Mesodermal cell (in vitro differentiated cells): ENCODE measurements at regions not wholly inside any gene's neighbourhood (a gene's known extent, or its start where the extent isn't known, plus 50 kb on each side); places are given as distances from the start of the nearest gene placed in this dataset.
A peak's percentile ranks its signal among the peaks of the same experiment; 100 is the strongest.
"Not testable (repeated sequence)": the region's sequence is repeated elsewhere in the genome, so short reads cannot be mapped to it uniquely, and the experiment has no call there.

ENCODE experiments used
- H3K27ac ChIP-seq: 2 replicates; pipeline ENCODE4 v1.7.0; 2013; ENCODE audit warnings: mild to moderate bottlenecking, low read depth, low read length, moderate library complexity; ENCODE audit not compliant: severe bottlenecking
- H3K36me3 ChIP-seq: 2 replicates; pipeline ENCODE4 v1.7.1; 2013; ENCODE audit warnings: mild to moderate bottlenecking, low read length, moderate library complexity; ENCODE audit not compliant: control insufficient read depth, insufficient read depth
- H3K4me1 ChIP-seq: one replicate; pipeline ENCODE4 v1.7.1; 2013; ENCODE audit warnings: mild to moderate bottlenecking, low read length; ENCODE audit not compliant: insufficient read depth, control insufficient read depth, poor library complexity, severe bottlenecking
- H3K4me3 ChIP-seq: 2 replicates; pipeline ENCODE4 v1.7.0; 2013; ENCODE audit warnings: low read length, control low read depth, mild to moderate bottlenecking; ENCODE audit not compliant: insufficient read depth, poor library complexity, severe bottlenecking; ENCODE audit errors: extremely low read depth
- H3K9me3 ChIP-seq: 2 replicates; pipeline ENCODE4 v1.7.1; 2013; ENCODE audit warnings: mild to moderate bottlenecking, low read length, moderate library complexity; ENCODE audit not compliant: control insufficient read depth
- WGBS, 2 experiments: methylation state at CpG; one replicate each; pipeline ENCODE4 v1.1.5; 2013; ENCODE audit warnings: missing lambda C conversion rate in 2 of 2; ENCODE audit not compliant: insufficient coverage in 2 of 2; 5-methylcytosine and 5-hydroxymethylcytosine counted together

DNA sequence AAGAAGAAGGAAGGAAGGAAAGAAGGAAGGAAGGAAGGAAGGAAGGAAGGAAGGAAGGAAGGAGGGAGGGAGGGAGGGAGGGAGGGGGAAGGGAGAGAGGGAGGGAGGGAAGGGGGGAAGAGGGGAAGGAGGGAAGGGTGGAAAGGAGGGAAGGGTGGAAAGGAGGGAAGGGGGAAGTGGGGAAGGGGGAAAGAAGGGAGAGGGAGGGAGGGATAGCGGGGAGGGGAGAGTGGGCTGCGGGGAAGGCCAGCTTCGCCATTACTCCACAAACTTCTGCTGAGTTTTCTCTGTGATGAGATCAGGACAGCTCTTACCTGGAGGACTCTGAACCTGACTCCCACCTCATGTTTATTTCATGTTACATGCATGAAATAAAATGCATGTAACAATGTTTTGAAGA lies 601.5 kb upstream of the FSHR start:
- WGBS, 2 experiments: 89% methylated on average over 3 of the region's 3 CpGs; no CpG with 5 or more reads in 1 of the 2 experiments
- no peak overlapping the region for H3K4me3 ChIP-seq
- H3K4me1 ChIP-seq: peaks cover 8% of the 10 kb centered on the region
- no peaks in the 10 kb centered on the region for H3K9me3 ChIP-seq
- no peaks in the 10 kb centered on the region for H3K36me3 ChIP-seq
- no peak overlapping the region for H3K27ac ChIP-seq

DNA sequence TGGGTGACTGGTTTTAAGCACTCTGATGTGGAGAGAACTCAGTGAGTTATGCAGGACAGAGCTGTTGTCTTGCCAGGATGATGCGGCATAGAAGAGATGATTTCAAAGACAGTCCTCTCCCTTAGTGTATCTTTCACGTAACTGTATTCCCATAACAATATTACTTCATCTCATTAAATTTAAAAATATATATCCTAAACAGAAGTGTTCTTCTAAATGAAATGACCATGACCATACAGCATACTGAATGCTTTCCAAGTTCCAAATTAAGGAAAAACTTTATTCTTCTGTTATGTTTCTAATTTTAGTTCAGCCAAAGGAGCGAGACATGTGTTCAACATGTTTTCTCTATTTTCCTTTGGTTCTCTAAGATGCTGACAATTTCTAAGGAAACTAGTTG lies 600.1 kb upstream of the FSHR start:
- H3K4me1 ChIP-seq: peaks cover 8% of the 10 kb centered on the region
- H3K36me3 ChIP-seq: no peaks in the 10 kb centered on the region
- H3K27ac ChIP-seq: no peak overlapping the region
- 100% methylated on average over 1 of the region's 3 CpGs; no CpG with 5 or more reads in 1 of the 2 experiments for WGBS, 2 experiments
- H3K4me3 ChIP-seq: no peak overlapping the region
- no peaks in the 10 kb centered on the region for H3K9me3 ChIP-seq

GRCh38 chr2:49753344-49753985 lies 599.1 kb upstream of the FSHR start:
- peak overlapping the region; percentile 55 for H3K27ac ChIP-seq
- H3K36me3 ChIP-seq: no peaks in the 10 kb centered on the region
- WGBS, 2 experiments: 51 to 54% methylated on average over 8 of the region's 8 CpGs
- H3K4me1 ChIP-seq: peaks cover 8% of the 10 kb centered on the region
- H3K4me3 ChIP-seq: no peak overlapping the region
- H3K9me3 ChIP-seq: no peaks in the 10 kb centered on the region

DNA sequence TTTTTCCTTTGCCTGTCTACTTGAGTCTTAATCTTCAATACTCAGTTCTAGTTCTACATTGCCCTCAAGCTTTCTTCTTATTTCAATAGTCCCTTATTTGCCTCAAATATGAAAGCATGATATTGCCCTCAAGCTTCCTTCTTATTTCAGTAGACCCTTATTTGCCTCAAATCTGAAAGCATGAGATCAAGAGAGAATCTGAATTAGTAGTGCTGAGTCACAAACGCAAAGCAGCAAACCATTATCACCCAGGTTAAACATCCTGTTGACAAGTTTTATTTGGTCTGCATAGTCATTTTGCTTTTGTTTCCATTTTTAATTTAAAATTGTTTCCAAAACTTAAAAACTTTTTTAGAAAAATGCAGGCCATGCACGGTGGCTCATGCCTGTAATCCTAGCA lies 583.3 kb upstream of the FSHR start:
- Histone ChIP-seq H3K4me1 (no peaks in the 10 kb centered on the region), H3K36me3 (no peaks in the 10 kb centered on the region), H3K27ac (no peak overlapping the region), H3K9me3 (no peaks in the 10 kb centered on the region), H3K4me3 (no peak overlapping the region)
- 83% methylated on average over 1 of the region's 2 CpGs; no CpG with 5 or more reads in 1 of the 2 experiments for whole genome bisulfite sequencing, 2 experiments

- H3K27ac ChIP-seq, H3K4me3 ChIP-seq, H3K9me3 ChIP-seq, H3K4me1 ChIP-seq, H3K36me3 ChIP-seq: not testable (repeated sequence)
- 85 to 100% methylated on average over 3 of the region's 4 CpGs for WGBS, 2 experiments
Measured at GRCh38 chr2:49732924-49733323, 578.6 kb upstream of the FSHR start.

- H3K36me3 ChIP-seq: no peaks in the 10 kb centered on the region
- no peaks in the 10 kb centered on the region for H3K9me3 ChIP-seq
- no peak overlapping the region for H3K4me3 ChIP-seq
- no peaks in the 10 kb centered on the region for H3K4me1 ChIP-seq
- no peak overlapping the region for H3K27ac ChIP-seq
Measured at GRCh38 chr2:49719241-49719640, 564.9 kb upstream of the FSHR start.

DNA sequence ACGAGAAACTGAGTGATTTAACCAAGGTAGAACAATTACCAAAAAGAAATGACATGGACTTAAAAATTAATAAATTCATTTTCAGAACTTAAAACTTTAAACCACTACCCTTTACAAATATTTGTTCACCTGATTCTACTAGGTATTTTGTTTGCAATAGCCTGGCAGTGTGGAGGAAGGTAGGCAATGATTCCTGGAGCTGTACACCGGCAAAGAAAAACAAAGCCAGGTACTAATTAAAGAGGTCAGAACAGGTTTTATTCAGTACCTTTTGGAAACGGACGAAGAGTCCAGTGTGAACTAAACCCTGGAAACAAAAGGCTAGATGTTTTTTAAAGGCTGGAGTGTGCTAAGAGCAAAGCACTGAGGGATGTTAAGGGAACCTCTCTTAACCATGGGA lies 561.3 kb upstream of the FSHR start:
- Histone ChIP-seq H3K9me3 (no peaks in the 10 kb centered on the region), H3K27ac (no peak overlapping the region), H3K36me3 (no peaks in the 10 kb centered on the region), H3K4me1 (no peaks in the 10 kb centered on the region), H3K4me3 (no peak overlapping the region)
- WGBS, 2 experiments: 81 to 96% methylated on average over 3 of the region's 4 CpGs

GRCh38 chr2:49714454-49714853 lies 560.1 kb upstream of the FSHR start:
- Histone ChIP-seq H3K4me1 (no peaks in the 10 kb centered on the region), H3K9me3 (no peaks in the 10 kb centered on the region), H3K4me3 (no peak overlapping the region), H3K27ac (no peak overlapping the region), H3K36me3 (no peaks in the 10 kb centered on the region)
- WGBS, 2 experiments: 50 to 67% methylated on average over 1 of the region's 2 CpGs

GRCh38 chr2:49702740-49703139 lies 548.4 kb upstream of the FSHR start:
- Histone ChIP-seq H3K4me3 (no peak overlapping the region), H3K9me3 (no peaks in the 10 kb centered on the region), H3K36me3 (no peaks in the 10 kb centered on the region), H3K27ac (no peak overlapping the region), H3K4me1 (peaks cover 5% of the 10 kb centered on the region)
- WGBS, 2 experiments: 93% methylated on average over 3 of the region's 3 CpGs

- Histone ChIP-seq H3K36me3 (no peaks in the 10 kb centered on the region), H3K9me3 (no peaks in the 10 kb centered on the region), H3K27ac (no peak overlapping the region), H3K4me3 (no peak overlapping the region), H3K4me1 (no peaks in the 10 kb centered on the region)
Measured at GRCh38 chr2:49693961-49694360, 539.6 kb upstream of the FSHR start.

DNA sequence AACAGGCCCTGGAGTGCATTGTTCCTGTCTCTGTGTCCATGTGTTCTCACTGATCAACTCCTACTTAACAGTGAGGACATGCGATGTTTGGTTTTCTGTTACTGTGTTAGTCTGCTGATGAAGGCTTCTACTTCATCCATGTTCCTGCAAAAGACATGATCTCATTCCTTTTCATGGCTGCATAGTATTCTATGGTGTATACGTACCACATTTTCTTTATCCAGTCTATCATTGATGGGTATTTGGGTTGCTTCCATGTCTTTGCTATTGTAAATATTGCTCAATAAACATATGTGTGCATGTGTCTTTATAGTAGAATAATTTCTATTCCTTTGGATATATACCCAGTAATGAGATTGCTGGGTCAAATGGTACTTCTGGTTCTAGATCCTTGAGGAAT lies 537.7 kb upstream of the FSHR start:
- WGBS, 2 experiments: no CpG with 5 or more reads among the region's 2 CpGs
- H3K27ac ChIP-seq, H3K36me3 ChIP-seq, H3K4me3 ChIP-seq, H3K4me1 ChIP-seq, H3K9me3 ChIP-seq: not testable (repeated sequence)
